GM10266 (cell line): ENCODE measurements at regions not wholly inside any gene's neighbourhood (a gene's known extent, or its start where the extent isn't known, plus 50 kb on each side); places are given as distances from the start of the nearest gene placed in this dataset.

Experiments used
- DNase-seq: peaks from one replicate; pipeline ENCODE4 v3.0.0; 2012; ENCODE audit errors: extremely low spot score
- TF ChIP-seq, protein P1 (sequence below): IDR thresholded peaks from 2 replicates; pipeline ENCODE4 v1.5.1; 2012; ENCODE audit warnings: mild to moderate bottlenecking, low read depth; ENCODE audit not compliant: control insufficient read depth, insufficient read depth; ENCODE audit errors: missing control alignments

DNA sequence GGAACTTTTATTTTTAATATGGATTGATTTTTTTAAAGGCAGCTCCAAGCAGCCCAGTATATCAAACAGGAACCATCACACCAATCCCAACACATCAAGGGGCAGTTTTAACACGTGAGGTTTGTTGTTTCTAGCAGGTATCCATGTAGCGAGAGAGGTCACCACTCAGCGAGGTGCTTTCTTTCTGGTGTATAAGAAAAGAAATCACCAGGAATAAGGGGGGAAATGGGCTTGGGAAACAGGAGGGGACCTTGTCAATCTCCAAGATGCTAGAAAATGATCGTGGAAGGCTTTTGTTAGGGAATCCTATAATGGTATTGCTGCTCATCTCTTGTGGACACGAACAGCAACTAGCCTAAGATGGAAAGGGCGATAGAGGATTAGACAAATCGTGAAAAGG is 402.9 kb upstream of the ATP11B start:
- DNase-seq = no peak
- TF ChIP-seq, protein P1, sequence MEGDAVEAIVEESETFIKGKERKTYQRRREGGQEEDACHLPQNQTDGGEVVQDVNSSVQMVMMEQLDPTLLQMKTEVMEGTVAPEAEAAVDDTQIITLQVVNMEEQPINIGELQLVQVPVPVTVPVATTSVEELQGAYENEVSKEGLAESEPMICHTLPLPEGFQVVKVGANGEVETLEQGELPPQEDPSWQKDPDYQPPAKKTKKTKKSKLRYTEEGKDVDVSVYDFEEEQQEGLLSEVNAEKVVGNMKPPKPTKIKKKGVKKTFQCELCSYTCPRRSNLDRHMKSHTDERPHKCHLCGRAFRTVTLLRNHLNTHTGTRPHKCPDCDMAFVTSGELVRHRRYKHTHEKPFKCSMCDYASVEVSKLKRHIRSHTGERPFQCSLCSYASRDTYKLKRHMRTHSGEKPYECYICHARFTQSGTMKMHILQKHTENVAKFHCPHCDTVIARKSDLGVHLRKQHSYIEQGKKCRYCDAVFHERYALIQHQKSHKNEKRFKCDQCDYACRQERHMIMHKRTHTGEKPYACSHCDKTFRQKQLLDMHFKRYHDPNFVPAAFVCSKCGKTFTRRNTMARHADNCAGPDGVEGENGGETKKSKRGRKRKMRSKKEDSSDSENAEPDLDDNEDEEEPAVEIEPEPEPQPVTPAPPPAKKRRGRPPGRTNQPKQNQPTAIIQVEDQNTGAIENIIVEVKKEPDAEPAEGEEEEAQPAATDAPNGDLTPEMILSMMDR = no peak

DNA sequence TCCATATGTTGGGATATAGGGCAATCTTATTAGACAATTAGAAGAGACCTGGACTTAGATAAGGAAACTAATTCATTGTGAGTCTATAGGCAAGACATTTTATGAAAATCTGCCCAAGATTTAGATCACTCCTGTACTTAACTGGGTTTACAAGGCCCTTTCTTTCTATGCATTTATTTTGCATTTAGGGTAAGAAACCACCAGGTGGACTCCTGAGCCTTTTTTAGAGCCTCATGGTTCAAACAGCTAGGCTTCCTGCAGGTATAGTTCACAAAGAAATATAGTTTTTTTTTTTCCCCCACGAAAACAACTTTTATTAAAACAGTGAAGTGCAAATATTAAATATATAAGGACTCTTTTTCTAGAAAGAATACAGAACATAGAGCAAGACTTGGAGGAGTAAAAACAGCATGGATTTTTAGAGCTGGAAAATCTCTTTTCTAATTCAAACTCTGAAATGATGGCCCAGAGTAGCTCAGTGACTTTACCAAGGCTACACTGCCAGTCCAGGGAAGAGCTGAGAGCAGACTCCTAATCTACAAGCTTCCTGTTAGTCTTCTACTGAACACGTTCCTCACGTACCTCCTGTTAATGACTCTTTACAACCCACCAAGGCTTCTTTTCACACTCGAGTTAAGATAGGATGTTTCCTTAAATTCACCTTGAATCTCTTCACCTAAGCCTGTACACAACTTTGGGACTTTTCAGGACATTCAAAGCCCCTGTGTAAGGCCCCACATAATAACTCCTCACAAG is 400.9 kb upstream of the ATP11B start:
- TF ChIP-seq, protein P1 = peak; percentile 8
- no peak for DNase-seq

DNA sequence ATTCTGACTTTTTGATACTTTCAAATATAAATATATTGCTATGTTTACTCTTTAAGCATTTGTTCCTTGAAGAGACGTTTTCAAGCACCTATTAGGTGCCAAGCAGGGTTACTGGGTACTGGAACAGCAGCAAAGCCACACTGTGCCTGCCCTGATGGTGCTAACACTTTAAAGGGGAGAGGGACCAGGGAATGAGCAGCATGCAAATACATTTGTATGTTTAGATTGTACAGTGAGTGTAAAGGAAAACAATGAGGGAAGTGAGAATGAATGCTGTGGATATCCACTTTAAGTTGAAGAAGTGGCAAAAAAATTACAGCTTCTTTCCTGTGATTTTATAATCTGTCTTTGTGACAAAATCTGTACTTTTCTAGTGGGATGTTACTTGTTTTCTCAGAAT is 400.2 kb upstream of the ATP11B start:
- no peak for DNase-seq
- TF ChIP-seq, protein P1 = no peak

DNA sequence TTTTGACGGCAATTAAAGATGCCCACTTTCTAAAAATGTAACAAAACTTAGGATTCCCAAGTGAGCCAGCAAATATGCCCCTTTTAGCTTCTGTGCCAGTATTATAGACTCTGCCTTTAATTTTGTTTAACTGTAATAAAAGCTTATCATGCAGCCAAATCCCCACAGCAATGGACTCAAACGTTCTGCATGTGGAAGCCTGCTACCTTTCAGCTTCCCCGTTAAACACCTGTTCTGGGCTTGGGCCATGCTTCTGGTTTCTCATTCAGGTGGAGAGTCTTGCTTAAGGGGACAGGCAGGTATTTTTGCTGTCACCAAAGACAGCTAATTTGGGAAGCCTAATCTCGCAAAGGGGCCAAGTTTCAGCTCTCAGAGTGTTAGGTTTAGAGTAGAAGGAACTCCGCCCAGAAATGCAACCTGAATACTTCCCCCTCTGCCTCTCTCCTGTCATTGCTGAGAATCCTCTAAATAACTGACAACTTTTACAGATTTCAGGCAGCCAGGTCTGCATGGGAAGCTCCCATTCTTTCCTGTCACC is 399.4 kb upstream of the ATP11B start:
- DNase-seq = no peak
- TF ChIP-seq, protein P1 = no peak

DNA sequence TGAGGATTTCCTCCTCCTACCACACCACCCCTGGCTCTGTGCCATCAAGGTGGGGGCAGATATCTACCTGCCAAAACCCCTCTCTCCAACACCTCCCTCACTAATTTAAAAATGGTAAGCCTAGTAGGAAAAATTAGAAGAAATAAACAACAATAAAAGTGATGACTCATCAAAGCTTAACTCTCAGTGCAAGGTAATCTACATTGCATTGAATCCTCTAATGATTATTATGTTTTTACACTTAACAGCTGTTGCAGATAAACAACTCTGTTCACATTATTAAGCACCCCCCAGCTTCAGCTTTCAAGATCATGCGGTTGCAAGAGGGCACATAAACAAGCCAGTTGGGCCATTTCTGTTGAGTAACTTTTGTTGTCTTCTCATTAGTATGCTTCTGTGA is 396.1 kb upstream of the ATP11B start:
- TF ChIP-seq, protein P1 = no peak
- DNase-seq = no peak

DNA sequence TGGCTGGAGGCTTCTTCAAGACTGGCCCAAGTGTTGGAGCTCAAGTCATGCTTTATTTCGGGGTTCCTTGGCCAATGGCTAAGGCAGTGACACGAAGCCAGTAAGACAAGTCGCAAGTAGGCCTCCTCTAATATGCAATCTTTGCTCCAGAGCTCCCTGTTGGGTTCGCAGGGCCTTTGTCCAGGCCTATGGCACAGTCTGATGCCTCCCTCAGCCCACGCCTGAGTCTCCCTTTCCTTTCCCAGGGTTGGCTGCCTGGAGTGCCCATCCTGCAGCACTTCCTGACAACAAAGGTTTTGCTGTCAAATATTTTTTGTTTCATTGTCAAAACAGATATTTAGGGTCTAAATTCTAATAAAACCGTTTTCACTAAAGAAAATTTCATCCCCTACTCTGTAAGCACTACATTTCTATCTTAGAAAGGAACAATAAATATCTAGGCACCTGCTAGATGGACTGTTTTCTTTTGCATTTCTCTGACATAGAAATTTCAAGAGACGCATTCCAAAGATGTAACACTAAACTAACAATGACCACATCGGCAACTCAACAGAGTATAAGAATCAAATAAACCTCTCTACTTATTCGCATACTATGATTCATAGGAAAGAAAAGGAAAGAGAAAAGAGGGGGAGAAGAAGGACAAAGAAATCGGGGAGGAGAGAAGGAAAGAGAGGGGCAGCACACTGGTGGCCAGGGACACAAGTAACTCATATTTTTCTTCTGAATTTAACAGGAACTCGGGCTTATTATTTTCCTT is 393.1 kb upstream of the ATP11B start:
- no peak for DNase-seq
- TF ChIP-seq, protein P1 = no peak

DNA sequence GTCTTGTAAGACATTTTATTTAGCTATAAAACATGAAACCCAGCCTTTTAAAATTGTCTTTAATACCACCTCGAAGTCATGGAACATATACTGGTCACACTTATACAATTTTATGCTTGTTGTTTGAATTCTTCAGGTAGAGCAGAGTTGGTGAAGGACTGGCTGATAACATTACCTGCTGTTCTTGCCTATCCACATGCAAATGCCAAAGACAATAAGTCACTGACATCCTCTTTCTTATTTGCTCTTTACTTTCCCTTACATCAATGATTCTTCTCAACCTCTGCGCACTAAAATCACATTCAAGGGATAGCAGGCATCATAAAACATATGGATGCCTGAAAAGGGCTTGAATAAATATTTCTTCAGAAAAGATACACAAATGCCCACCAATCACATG is 392.5 kb upstream of the ATP11B start:
- TF ChIP-seq, protein P1 = no peak

More for the DNA sequence above, 392.5 kb upstream of the ATP11B start:
- no peak for DNase-seq
